ENCODE measurements at regions not wholly inside any gene's neighbourhood (a gene's known extent, or its start where the extent isn't known, plus 50 kb on each side); places are given as distances from the start of the nearest gene placed in this dataset.

- TF ChIP-seq, protein P1, sequence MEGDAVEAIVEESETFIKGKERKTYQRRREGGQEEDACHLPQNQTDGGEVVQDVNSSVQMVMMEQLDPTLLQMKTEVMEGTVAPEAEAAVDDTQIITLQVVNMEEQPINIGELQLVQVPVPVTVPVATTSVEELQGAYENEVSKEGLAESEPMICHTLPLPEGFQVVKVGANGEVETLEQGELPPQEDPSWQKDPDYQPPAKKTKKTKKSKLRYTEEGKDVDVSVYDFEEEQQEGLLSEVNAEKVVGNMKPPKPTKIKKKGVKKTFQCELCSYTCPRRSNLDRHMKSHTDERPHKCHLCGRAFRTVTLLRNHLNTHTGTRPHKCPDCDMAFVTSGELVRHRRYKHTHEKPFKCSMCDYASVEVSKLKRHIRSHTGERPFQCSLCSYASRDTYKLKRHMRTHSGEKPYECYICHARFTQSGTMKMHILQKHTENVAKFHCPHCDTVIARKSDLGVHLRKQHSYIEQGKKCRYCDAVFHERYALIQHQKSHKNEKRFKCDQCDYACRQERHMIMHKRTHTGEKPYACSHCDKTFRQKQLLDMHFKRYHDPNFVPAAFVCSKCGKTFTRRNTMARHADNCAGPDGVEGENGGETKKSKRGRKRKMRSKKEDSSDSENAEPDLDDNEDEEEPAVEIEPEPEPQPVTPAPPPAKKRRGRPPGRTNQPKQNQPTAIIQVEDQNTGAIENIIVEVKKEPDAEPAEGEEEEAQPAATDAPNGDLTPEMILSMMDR (IDR thresholded peaks at IDR 0.05): no peak
- TF ChIP-seq MAX (IDR thresholded peaks at IDR 0.05; ENCODE audit: low read depth): no peak
- TF ChIP-seq, protein P2, sequence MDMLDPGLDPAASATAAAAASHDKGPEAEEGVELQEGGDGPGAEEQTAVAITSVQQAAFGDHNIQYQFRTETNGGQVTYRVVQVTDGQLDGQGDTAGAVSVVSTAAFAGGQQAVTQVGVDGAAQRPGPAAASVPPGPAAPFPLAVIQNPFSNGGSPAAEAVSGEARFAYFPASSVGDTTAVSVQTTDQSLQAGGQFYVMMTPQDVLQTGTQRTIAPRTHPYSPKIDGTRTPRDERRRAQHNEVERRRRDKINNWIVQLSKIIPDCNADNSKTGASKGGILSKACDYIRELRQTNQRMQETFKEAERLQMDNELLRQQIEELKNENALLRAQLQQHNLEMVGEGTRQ (IDR thresholded peaks at IDR 0.05; ENCODE audit: borderline replicate concordance, low read depth, low read length): no peak
- TF ChIP-seq TAF1 (IDR thresholded peaks at IDR 0.05; ENCODE audit: borderline replicate concordance, low read depth, low read length): no peak
- no peak for TF ChIP-seq POLR2AphosphoS5 (IDR thresholded peaks at IDR 0.05; ENCODE audit: low read depth, low read length)
- TF ChIP-seq SMC3 (IDR thresholded peaks at IDR 0.05; ENCODE audit: low read depth, low read length): no peak
- no peak for TF ChIP-seq REST (IDR thresholded peaks at IDR 0.05; ENCODE audit: low read depth, low read length)
- TF ChIP-seq TCF12 (IDR thresholded peaks at IDR 0.05): no peak
- TF ChIP-seq JUND (IDR thresholded peaks at IDR 0.05): no peak
- no peak for TF ChIP-seq NFIC (IDR thresholded peaks at IDR 0.05; ENCODE audit: borderline replicate concordance)
- no peak for TF ChIP-seq RXRA (IDR thresholded peaks at IDR 0.05; ENCODE audit: borderline replicate concordance, low read depth)
- no peak for TF ChIP-seq IRF3 (IDR thresholded peaks at IDR 0.05; ENCODE audit: low read depth, low read length)
- TF ChIP-seq SIN3A (IDR thresholded peaks at IDR 0.05; ENCODE audit: borderline replicate concordance, low read depth, low read length): no peak
Observed at GRCh38 chr14:40944521-40944920, 662.2 kb upstream of the LRFN5 start.
